Endothelial cell (in vitro differentiated cells): ENCODE measurements at regions not wholly inside any gene's neighbourhood (a gene's known extent, or its start where the extent isn't known, plus 50 kb on each side); places are given as distances from the start of the nearest gene placed in this dataset.

ENCODE experiments used
- DNase-seq: peaks from one replicate; pipeline ENCODE4 v3.0.0; 2021; ENCODE audit warnings: low spot score
- H3K27ac Mint-ChIP-seq: one replicate; pipeline ENCODE4 v1.8.0; 2021; ENCODE audit warnings: mixed read lengths, inconsistent platforms; ENCODE audit not compliant: unreplicated experiment
- H3K27me3 Mint-ChIP-seq: one replicate; pipeline ENCODE4 v1.8.0; 2021; ENCODE audit warnings: mild to moderate bottlenecking, moderate library complexity, mixed read lengths, inconsistent platforms; ENCODE audit not compliant: unreplicated experiment
- H3K36me3 Mint-ChIP-seq: one replicate; pipeline ENCODE4 v1.8.0; 2021; ENCODE audit warnings: mild to moderate bottlenecking, low read depth, mixed read lengths, inconsistent platforms; ENCODE audit not compliant: unreplicated experiment
- H3K4me1 Mint-ChIP-seq: one replicate; pipeline ENCODE4 v1.8.0; 2021; ENCODE audit warnings: mild to moderate bottlenecking, mixed read lengths, inconsistent platforms; ENCODE audit not compliant: unreplicated experiment
- H3K4me3 Mint-ChIP-seq: one replicate; pipeline ENCODE4 v1.8.0; 2021; ENCODE audit warnings: mild to moderate bottlenecking, mixed read lengths, inconsistent platforms; ENCODE audit not compliant: unreplicated experiment
- H3K9me3 Mint-ChIP-seq: one replicate; pipeline ENCODE4 v1.8.0; 2021; ENCODE audit warnings: mixed read lengths, inconsistent platforms; ENCODE audit not compliant: unreplicated experiment
- TF ChIP-seq, protein P1 (sequence below): fragments of 200-600 bp; sonication (generic); IDR thresholded peaks from one replicate; pipeline ENCODE4 v1.5.0; 2021; ENCODE audit warnings: antibody characterized with exemption; ENCODE audit not compliant: unreplicated experiment

- TF ChIP-seq, protein P1, sequence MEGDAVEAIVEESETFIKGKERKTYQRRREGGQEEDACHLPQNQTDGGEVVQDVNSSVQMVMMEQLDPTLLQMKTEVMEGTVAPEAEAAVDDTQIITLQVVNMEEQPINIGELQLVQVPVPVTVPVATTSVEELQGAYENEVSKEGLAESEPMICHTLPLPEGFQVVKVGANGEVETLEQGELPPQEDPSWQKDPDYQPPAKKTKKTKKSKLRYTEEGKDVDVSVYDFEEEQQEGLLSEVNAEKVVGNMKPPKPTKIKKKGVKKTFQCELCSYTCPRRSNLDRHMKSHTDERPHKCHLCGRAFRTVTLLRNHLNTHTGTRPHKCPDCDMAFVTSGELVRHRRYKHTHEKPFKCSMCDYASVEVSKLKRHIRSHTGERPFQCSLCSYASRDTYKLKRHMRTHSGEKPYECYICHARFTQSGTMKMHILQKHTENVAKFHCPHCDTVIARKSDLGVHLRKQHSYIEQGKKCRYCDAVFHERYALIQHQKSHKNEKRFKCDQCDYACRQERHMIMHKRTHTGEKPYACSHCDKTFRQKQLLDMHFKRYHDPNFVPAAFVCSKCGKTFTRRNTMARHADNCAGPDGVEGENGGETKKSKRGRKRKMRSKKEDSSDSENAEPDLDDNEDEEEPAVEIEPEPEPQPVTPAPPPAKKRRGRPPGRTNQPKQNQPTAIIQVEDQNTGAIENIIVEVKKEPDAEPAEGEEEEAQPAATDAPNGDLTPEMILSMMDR = no peak
- no peak overlapping the region for H3K4me3 Mint-ChIP-seq
- peaks cover 5% of the 10 kb centered on the region for H3K4me1 Mint-ChIP-seq
- DNase-seq = no peak
- no peaks in the 10 kb centered on the region for H3K9me3 Mint-ChIP-seq
- no peaks in the 10 kb centered on the region for H3K36me3 Mint-ChIP-seq
- H3K27ac Mint-ChIP-seq = no peak overlapping the region
- H3K27me3 Mint-ChIP-seq = no peaks in the 10 kb centered on the region
Observed at GRCh38 chrX:109795682-109796081, 62.6 kb upstream of the ACSL4 start.

DNA sequence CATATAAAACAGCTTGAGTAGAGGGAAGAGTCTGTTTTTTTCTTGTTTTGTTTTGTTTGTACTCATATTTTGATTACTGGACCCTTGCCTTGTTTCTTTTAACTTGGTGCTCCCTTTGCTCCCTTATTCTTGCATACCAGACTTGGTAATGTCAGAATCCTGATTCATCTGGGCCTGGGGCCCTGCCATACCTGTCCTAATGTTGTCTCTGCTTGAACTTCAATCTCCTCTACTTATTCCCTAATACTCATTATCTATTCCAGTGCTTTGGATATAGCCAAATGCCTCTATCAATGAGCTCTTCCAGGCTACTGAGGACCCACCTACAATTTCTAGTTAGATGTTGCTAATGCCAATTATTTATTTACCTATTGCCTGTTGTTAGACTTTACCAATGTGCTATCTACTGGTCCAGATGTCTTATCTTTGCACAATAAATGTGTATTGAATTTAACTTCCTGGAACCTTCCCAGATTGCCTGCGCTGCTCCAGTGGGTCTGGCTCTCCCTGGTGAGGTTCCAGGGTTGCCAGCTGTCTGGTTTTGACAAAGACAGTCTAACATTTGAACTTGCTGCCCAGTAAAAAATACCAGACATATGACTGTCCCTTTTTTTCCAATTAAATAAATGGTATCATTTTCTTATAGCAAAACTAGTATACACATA, 64.4 kb upstream of the ACSL4 start:
- no peak overlapping the region for H3K4me3 Mint-ChIP-seq
- DNase-seq = no peak
- H3K9me3 Mint-ChIP-seq = no peaks in the 10 kb centered on the region
- no peak overlapping the region for H3K27ac Mint-ChIP-seq
- no peaks in the 10 kb centered on the region for H3K4me1 Mint-ChIP-seq
- H3K36me3 Mint-ChIP-seq = no peaks in the 10 kb centered on the region
- no peaks in the 10 kb centered on the region for H3K27me3 Mint-ChIP-seq
- TF ChIP-seq, protein P1 = no peak

DNA sequence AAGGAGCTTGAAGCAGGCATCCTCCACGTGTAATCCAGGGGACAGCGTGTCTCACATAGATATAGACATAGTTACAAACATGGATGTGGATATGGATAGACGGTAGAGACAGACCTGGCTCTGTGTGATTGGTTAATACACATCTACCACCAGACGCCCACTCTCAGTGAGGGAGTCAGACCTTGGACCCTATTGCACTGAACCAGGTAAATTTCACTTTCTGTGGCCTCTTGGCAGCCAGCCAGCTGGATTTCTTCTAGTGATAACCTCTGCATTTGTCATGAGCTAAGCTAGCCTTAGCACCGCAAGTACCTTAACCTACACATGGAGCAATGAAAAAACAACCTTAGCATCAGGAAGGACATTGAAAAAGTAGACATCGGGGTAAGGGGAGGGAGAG, 79.2 kb upstream of the ACSL4 start:
- H3K4me1 Mint-ChIP-seq = no peaks in the 10 kb centered on the region
- H3K4me3 Mint-ChIP-seq = no peak overlapping the region
- H3K36me3 Mint-ChIP-seq = no peaks in the 10 kb centered on the region
- TF ChIP-seq, protein P1 = no peak
- DNase-seq = no peak
- no peaks in the 10 kb centered on the region for H3K9me3 Mint-ChIP-seq
- H3K27ac Mint-ChIP-seq = no peak overlapping the region
- H3K27me3 Mint-ChIP-seq = peaks cover 3% of the 10 kb centered on the region

DNA sequence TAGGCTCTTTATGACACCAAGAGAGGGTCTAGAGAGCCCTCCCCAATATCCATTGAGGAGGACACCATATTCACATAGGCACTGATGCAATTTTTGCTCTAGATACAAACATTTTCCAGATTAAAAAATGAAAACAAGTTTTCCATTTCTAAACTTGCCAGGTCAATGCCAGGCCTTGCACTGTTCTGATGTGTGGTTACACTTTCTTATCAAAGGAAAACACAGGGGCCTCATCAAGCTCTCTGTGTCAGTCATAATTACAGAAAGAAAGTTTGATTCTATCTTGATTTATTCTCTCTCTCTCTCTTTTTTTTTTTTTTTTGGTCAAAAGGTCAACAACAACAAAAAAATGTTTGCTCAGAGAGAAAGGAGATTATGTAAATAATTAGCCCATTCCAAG, 80.2 kb upstream of the ACSL4 start:
- no peaks in the 10 kb centered on the region for H3K36me3 Mint-ChIP-seq
- H3K4me1 Mint-ChIP-seq = no peaks in the 10 kb centered on the region
- no peak for DNase-seq
- H3K4me3 Mint-ChIP-seq = no peak overlapping the region
- peaks cover 3% of the 10 kb centered on the region for H3K27me3 Mint-ChIP-seq
- no peak overlapping the region for H3K27ac Mint-ChIP-seq
- H3K9me3 Mint-ChIP-seq = no peaks in the 10 kb centered on the region
- TF ChIP-seq, protein P1 = no peak

DNA sequence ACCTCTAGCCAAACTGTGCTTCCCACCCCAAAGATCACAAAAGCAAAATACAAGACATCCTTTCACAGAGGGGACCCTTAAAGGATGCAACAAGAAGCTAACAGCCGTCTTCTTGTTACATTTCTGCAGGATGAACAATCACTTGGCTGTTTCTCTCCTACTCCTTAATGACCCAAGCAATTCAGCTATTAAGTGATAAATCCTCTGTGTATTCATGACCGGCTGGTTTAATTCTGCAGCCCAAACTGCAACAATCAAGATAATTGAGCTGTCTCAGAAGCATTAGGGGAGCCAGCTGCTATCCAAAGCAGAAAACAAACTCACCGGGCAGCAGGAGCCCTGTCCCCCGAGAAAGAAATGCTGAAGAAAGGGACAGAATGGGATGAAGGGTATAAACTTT, 85.9 kb upstream of the ACSL4 start:
- TF ChIP-seq, protein P1 = no peak
- Mint-ChIP-seq H3K4me1 (peaks cover 10% of the 10 kb centered on the region), H3K27me3 (peaks cover 3% of the 10 kb centered on the region), H3K27ac (no peak overlapping the region), H3K4me3 (no peak overlapping the region), H3K9me3 (no peaks in the 10 kb centered on the region), H3K36me3 (no peaks in the 10 kb centered on the region)
- DNase-seq = no peak
